ENCODE measurements at regions not wholly inside any gene's neighbourhood (a gene's known extent, or its start where the extent isn't known, plus 50 kb on each side); places are given as distances from the start of the nearest gene placed in this dataset.

DNA sequence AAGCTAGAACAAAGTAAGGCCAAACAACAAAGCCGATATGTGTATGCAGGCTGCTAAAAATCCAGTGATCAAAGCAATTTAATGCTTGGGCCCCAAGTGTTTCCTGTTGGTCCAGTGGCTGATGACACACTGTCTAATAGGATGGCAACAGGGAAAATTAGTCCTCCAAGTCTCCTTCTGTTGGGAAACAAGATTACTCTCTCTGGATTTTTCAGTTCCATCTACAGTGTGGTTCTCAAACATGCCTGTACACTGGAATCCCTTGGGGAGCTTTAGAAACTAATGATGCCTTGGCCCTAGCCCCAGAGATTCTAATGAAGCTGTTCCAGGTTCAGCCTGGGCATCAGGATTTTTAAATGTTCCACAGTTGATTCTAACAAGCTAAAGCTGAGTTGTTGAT lies 198.7 kb downstream of the AHR start:
- Histone ChIP-seq H3K4me3 (no peak overlapping the region), H3K27ac (no peak overlapping the region), H3K27me3 (no peaks in the 10 kb centered on the region), H3K9me3 (no peaks in the 10 kb centered on the region), H3K36me3 (no peaks in the 10 kb centered on the region), H3K4me1 (peaks cover 0 to 36% (median 2%) of the 10 kb centered on the region in 4 donors)
- TF ChIP-seq, protein P1, sequence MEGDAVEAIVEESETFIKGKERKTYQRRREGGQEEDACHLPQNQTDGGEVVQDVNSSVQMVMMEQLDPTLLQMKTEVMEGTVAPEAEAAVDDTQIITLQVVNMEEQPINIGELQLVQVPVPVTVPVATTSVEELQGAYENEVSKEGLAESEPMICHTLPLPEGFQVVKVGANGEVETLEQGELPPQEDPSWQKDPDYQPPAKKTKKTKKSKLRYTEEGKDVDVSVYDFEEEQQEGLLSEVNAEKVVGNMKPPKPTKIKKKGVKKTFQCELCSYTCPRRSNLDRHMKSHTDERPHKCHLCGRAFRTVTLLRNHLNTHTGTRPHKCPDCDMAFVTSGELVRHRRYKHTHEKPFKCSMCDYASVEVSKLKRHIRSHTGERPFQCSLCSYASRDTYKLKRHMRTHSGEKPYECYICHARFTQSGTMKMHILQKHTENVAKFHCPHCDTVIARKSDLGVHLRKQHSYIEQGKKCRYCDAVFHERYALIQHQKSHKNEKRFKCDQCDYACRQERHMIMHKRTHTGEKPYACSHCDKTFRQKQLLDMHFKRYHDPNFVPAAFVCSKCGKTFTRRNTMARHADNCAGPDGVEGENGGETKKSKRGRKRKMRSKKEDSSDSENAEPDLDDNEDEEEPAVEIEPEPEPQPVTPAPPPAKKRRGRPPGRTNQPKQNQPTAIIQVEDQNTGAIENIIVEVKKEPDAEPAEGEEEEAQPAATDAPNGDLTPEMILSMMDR (IDR thresholded peaks at IDR 0.05): no peak
- no peak for TF ChIP-seq POLR2A (IDR thresholded peaks at IDR 0.05)
- intact Hi-C loops (cut with DNase I): no loop called here
- WGBS (ENCODE audit: insufficient coverage, low coverage, low lambda C conversion rate, missing lambda C conversion rate): 91% methylated on average over 1 of the region's 1 CpG
- ATAC-seq (no peak), DNase-seq (no peak)

DNA sequence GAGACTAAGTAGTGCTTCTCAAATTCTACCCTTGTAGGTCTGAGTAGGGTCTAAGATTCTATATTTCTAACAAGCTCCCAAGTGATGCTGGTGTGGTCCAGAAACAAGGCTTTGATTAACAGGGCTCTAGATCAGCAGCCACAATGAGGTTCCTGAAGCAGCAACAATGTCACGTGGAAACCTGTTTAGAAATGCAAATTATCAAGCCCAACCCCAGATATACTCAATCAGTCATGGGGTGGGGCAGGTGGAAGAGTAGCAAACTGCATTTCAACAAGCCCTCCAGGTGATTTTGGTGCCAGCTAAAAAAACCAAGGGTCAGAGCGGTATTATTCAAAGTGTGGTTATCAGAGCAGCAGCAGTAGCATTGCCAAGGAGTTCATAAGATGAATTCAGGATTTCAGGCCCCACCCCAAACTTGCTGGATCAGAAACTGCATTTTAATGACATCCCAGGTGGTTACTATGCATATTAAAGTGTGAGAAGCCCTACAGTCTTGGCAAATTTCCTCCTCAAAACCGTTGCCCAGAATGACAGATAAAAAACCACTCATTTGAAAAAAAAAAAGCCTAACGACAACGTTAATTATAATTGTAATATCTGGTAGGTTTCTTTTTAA lies 199.2 kb downstream of the AHR start:
- DNase-seq (no peak), ATAC-seq (peak in 1 of 4 donors; percentile 22)
- Histone ChIP-seq H3K27ac (no peak overlapping the region), H3K27me3 (no peaks in the 10 kb centered on the region), H3K9me3 (no peaks in the 10 kb centered on the region), H3K36me3 (no peaks in the 10 kb centered on the region), H3K4me3 (no peak overlapping the region), H3K4me1 (peaks cover 0 to 39% (median 2%) of the 10 kb centered on the region in 4 donors)
- intact Hi-C loops (cut with DNase I): no loop called here
- 47% methylated on average over 5 of the region's 5 CpGs for WGBS (ENCODE audit: insufficient coverage, low coverage, low lambda C conversion rate, missing lambda C conversion rate)
- no peak for TF ChIP-seq POLR2A (IDR thresholded peaks at IDR 0.05)

DNA sequence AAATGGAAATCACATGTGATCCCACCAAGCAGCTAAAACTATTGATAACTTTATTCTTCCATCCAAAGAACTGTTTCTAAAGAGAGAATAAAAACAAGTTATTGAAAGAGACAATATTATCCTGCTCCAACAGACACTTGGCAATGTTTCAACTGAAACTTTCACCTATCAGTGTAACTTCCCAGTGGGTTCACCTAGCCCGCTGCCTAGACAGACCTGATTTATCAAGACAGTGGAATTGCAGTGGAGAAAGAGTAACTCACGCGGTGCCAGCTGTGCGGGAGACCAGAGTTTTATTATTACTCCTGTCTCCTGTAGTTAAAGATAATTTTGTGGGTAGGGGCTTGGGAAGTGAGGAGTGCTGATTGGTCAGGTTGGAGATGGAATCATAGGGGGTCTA lies 199.8 kb downstream of the AHR start:
- Histone ChIP-seq H3K36me3 (no peaks in the 10 kb centered on the region), H3K4me1 (peaks cover 0 to 43% (median 2%) of the 10 kb centered on the region in 4 donors), H3K4me3 (no peak overlapping the region), H3K27ac (peak overlapping the region in 1 of 3 donors; percentile 49), H3K9me3 (no peaks in the 10 kb centered on the region), H3K27me3 (no peaks in the 10 kb centered on the region)
- 23% methylated on average over 4 of the region's 4 CpGs for WGBS (ENCODE audit: insufficient coverage, low coverage, low lambda C conversion rate, missing lambda C conversion rate)
- TF ChIP-seq, protein P1 (IDR thresholded peaks at IDR 0.05): no peak
- no peak for TF ChIP-seq POLR2A (IDR thresholded peaks at IDR 0.05)
- DNase-seq: peak in 1 of 3 donors; percentile 24
- intact Hi-C loops (cut with DNase I): no loop called here
- ATAC-seq: peak; percentile 53 to 80 (median 72)

DNA sequence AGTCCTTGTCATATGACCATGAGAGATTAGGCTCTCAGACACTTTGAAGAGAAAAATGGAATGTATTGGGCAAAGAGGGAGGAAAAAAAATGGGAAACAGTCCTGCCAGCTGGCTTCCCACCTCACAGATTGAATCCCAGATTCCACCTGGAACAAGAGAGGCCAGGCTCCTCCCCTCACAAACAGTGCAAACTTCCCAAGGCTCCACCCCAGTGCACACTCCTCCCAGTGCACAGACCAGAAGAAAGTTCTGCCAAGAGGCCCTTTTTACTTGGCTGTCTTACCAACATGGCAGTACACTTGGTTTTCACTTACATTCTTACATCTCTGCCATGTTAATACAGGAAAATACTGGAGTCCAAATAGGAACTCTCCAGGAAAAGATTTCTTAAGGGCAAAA lies 202.3 kb downstream of the AHR start:
- intact Hi-C loops (cut with DNase I): no loop called here
- TF ChIP-seq, protein P1 (IDR thresholded peaks at IDR 0.05): no peak
- TF ChIP-seq POLR2A (IDR thresholded peaks at IDR 0.05): no peak
- Histone ChIP-seq H3K36me3 (no peaks in the 10 kb centered on the region), H3K27me3 (no peaks in the 10 kb centered on the region), H3K4me3 (no peak overlapping the region), H3K4me1 (peaks cover 0 to 63% (median 11%) of the 10 kb centered on the region in 4 donors), H3K9me3 (no peaks in the 10 kb centered on the region), H3K27ac (peak overlapping the region in 1 of 3 donors; percentile 26)
- DNase-seq (peak in 2 of 3 donors; percentile 71 to 77), ATAC-seq (peak; percentile 24 to 83 (median 74))

DNA sequence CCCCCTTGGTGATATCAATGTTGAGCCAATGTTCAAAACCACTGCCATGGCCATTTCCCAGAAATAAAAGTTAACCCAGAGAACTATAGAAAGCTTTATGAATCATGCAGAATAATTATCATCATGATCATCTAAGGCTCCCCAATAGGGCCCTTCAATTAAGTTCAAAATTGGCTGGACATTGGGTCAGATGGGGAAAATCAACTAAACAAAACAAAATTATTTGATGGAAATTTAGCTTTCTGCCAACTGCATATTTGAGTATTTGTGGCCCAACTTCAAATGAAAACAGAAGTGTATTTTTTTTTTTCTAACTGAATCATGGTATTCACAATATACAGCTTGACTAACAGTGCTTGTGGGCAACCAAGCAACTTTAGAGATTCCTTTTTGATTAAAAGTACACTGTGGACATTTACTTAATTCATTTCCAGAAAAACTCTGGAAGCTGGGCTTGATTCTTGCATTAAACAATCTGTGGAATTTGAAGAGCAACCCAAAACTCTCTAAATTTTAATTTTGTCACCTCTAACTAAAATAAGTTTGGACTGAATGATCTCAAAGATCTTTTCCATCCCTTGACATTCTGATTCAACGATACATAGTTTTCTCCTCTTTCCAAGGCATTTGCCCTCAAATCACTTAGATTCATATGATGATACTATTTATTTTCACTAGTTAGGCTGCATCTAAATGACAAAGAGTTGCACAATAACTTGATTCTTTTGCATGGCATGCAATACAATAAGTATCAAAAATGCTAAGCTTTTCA lies 203.2 kb downstream of the AHR start:
- no peaks in the 10 kb centered on the region for H3K36me3 ChIP-seq
- ATAC-seq (no peak), DNase-seq (no peak)
- no peaks in the 10 kb centered on the region for H3K9me3 ChIP-seq
- H3K27me3 ChIP-seq: no peaks in the 10 kb centered on the region
- H3K4me1 ChIP-seq: peaks cover 0 to 67% (median 13%) of the 10 kb centered on the region in 4 donors
- TF ChIP-seq POLR2A (IDR thresholded peaks at IDR 0.05): no peak
- TF ChIP-seq, protein P1 (IDR thresholded peaks at IDR 0.05): no peak
- H3K4me3 ChIP-seq: no peak overlapping the region
- H3K27ac ChIP-seq: no peak overlapping the region
- whole genome bisulfite sequencing (ENCODE audit: insufficient coverage, low coverage, low lambda C conversion rate, missing lambda C conversion rate): 73% methylated on average over 1 of the region's 1 CpG
- intact Hi-C loops (cut with DNase I): no loop called here

All from right lobe of liver (tissue), 6 donors.